ENCODE measurements at regions not wholly inside any gene's neighbourhood (a gene's known extent, or its start where the extent isn't known, plus 50 kb on each side); places are given as distances from the start of the nearest gene placed in this dataset.

DNA sequence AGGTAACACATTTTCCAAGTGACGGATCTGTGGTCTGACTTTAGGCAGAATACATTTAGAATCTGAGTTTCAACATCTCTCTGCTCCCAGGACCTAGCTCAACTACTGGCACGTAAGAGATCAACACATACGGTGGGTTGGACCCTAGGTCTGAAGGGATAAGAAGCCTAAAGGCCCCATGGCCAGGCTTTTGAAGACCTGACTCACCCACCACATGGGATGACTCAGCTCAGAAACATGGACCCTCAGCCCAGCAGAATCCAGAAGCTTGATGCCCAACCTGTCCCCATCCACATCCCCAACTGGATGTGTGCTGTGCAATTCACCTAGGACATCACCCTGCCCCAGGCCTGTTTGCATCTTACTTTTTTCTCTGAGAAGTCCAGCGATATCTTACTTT is 770.2 kb downstream of the BCL11B start:
- Histone ChIP-seq H3K27ac (ENCODE audit: low read length) (no peak overlapping the region), H3K4me2 (ENCODE audit: low read length) (no peak overlapping the region), H3K79me2 (replicated peaks; ENCODE audit: insufficient read depth, low read length) (no peaks in the 10 kb centered on the region), H3K4me3 (ENCODE audit: low read length) (no peak overlapping the region), H3F3A (ENCODE audit: insufficient read depth, low read length, poor library complexity, severe bottlenecking) (no peaks in the 10 kb centered on the region), H2AFZ (ENCODE audit: low read depth, low read length) (no peak overlapping the region), H3K9ac (ENCODE audit: low read length) (no peak overlapping the region), H3K27me3 (ENCODE audit: insufficient read depth, low read depth, low read length) (no peaks in the 10 kb centered on the region), H3K9me3 (ENCODE audit: low read length) (no peaks in the 10 kb centered on the region), H3K36me3 (ENCODE audit: insufficient read depth, low read length) (no peaks in the 10 kb centered on the region), H3K9me2 (ENCODE audit: insufficient read depth, low read length) (no peaks in the 10 kb centered on the region), H4K20me1 (ENCODE audit: insufficient read depth) (no peaks in the 10 kb centered on the region)
- no peak for TF ChIP-seq EP300 (conservative IDR thresholded peaks at IDR 0.05; ENCODE audit: poor library complexity, severe bottlenecking)
- no peak for TF ChIP-seq TAF1 (IDR thresholded peaks at IDR 0.05; ENCODE audit: low read depth)
- TF ChIP-seq MXI1 (conservative IDR thresholded peaks at IDR 0.05; ENCODE audit: poor library complexity, severe bottlenecking): no peak

DNA sequence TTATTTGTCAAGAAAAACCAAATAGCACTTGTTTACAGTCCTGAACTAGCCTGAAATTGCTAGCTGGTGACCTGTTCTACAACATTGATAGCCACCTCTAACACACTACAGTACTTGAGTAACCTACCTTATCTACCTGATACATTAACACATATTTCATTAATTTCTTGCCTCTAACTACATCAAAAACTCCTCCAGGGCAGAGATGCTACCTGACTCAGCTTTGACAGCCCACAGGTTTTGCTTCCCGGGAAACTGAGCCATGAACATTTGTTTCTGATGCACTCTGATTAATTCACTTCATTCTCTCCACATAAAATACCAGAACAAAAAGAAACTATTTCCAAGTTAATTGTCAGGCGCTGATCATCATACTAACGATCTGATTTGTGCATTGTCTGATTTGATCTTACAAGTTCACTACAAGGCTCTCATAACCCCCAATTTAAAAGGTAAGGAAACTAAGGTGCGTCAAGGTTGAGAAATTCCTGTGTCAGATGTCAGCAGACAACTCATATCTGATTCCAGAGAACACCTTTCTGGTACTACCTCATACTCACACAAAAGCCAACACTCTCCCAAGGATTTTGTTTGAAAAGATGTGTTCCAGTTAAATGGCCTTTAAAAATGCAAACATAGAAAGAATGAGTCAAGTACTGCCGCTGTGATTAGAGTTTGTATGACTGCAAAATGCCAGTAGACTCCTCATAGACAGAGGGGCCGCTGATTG is 768.7 kb downstream of the BCL11B start:
- H3K9me3 ChIP-seq (ENCODE audit: low read length): no peaks in the 10 kb centered on the region
- TF ChIP-seq MXI1 (conservative IDR thresholded peaks at IDR 0.05; ENCODE audit: poor library complexity, severe bottlenecking): no peak
- no peak for TF ChIP-seq TAF1 (IDR thresholded peaks at IDR 0.05; ENCODE audit: low read depth)
- TF ChIP-seq, protein P1, sequence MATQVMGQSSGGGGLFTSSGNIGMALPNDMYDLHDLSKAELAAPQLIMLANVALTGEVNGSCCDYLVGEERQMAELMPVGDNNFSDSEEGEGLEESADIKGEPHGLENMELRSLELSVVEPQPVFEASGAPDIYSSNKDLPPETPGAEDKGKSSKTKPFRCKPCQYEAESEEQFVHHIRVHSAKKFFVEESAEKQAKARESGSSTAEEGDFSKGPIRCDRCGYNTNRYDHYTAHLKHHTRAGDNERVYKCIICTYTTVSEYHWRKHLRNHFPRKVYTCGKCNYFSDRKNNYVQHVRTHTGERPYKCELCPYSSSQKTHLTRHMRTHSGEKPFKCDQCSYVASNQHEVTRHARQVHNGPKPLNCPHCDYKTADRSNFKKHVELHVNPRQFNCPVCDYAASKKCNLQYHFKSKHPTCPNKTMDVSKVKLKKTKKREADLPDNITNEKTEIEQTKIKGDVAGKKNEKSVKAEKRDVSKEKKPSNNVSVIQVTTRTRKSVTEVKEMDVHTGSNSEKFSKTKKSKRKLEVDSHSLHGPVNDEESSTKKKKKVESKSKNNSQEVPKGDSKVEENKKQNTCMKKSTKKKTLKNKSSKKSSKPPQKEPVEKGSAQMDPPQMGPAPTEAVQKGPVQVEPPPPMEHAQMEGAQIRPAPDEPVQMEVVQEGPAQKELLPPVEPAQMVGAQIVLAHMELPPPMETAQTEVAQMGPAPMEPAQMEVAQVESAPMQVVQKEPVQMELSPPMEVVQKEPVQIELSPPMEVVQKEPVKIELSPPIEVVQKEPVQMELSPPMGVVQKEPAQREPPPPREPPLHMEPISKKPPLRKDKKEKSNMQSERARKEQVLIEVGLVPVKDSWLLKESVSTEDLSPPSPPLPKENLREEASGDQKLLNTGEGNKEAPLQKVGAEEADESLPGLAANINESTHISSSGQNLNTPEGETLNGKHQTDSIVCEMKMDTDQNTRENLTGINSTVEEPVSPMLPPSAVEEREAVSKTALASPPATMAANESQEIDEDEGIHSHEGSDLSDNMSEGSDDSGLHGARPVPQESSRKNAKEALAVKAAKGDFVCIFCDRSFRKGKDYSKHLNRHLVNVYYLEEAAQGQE (IDR thresholded peaks at IDR 0.05; ENCODE audit: borderline replicate concordance): no peak
- TF ChIP-seq, protein P2, sequence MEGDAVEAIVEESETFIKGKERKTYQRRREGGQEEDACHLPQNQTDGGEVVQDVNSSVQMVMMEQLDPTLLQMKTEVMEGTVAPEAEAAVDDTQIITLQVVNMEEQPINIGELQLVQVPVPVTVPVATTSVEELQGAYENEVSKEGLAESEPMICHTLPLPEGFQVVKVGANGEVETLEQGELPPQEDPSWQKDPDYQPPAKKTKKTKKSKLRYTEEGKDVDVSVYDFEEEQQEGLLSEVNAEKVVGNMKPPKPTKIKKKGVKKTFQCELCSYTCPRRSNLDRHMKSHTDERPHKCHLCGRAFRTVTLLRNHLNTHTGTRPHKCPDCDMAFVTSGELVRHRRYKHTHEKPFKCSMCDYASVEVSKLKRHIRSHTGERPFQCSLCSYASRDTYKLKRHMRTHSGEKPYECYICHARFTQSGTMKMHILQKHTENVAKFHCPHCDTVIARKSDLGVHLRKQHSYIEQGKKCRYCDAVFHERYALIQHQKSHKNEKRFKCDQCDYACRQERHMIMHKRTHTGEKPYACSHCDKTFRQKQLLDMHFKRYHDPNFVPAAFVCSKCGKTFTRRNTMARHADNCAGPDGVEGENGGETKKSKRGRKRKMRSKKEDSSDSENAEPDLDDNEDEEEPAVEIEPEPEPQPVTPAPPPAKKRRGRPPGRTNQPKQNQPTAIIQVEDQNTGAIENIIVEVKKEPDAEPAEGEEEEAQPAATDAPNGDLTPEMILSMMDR (IDR thresholded peaks at IDR 0.05; ENCODE audit: poor library complexity, severe bottlenecking): no peak
- no peak for TF ChIP-seq EP300 (conservative IDR thresholded peaks at IDR 0.05; ENCODE audit: poor library complexity, severe bottlenecking)
- TF ChIP-seq RAD21 (conservative IDR thresholded peaks at IDR 0.05): no peak
- no peak for TF ChIP-seq POLR2AphosphoS5 (IDR thresholded peaks at IDR 0.05)
- TF ChIP-seq SMC3 (conservative IDR thresholded peaks at IDR 0.05; ENCODE audit: poor library complexity): no peak
- TF ChIP-seq EZH2 (IDR thresholded peaks at IDR 0.05; ENCODE audit: borderline replicate concordance, insufficient read depth, low read length, poor library complexity, severe bottlenecking): no peak
- no peaks in the 10 kb centered on the region for H4K20me1 ChIP-seq (ENCODE audit: insufficient read depth)
- H3K27ac ChIP-seq (ENCODE audit: low read length): no peak overlapping the region
- H3K9me2 ChIP-seq (ENCODE audit: insufficient read depth, low read length): no peaks in the 10 kb centered on the region
- no peak overlapping the region for H3K9ac ChIP-seq (ENCODE audit: low read length)
- H3F3A ChIP-seq (ENCODE audit: insufficient read depth, low read length, poor library complexity, severe bottlenecking): no peaks in the 10 kb centered on the region
- no peaks in the 10 kb centered on the region for H3K27me3 ChIP-seq (ENCODE audit: insufficient read depth, low read depth, low read length)
- no peaks in the 10 kb centered on the region for H3K36me3 ChIP-seq (ENCODE audit: insufficient read depth, low read length)
- H3K4me2 ChIP-seq (ENCODE audit: low read length): no peak overlapping the region
- no peaks in the 10 kb centered on the region for H3K79me2 ChIP-seq (replicated peaks; ENCODE audit: insufficient read depth, low read length)
- H2AFZ ChIP-seq (ENCODE audit: low read depth, low read length): no peak overlapping the region
- H3K4me3 ChIP-seq (ENCODE audit: low read length): no peak overlapping the region

Measured in neural cell (in vitro differentiated cells).